ENCODE measurements at regions not wholly inside any gene's neighbourhood (a gene's known extent, or its start where the extent isn't known, plus 50 kb on each side); places are given as distances from the start of the nearest gene placed in this dataset.

DNA sequence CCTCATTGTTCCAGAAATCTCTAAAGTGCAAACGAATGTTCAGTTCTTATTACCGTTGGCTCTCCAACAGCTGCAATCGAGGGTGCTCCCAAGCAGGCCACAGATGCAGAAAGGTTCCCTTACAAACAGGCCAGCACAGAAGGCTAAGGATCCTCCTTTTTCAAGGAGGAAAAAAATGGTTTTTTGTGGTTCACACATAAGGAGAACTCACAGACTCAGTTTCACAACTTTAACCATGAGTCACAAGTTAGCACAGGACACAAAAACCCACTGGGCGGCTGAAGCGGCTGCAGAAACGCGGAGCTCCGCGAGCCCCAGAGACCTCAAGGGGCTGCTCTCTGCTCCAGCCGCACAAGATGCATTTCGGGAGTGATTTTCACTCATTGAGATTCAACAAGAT lies 98.2 kb upstream of the PRR5 start:
- TF ChIP-seq POLR2A (IDR thresholded peaks at IDR 0.05): no peak
- TF ChIP-seq, protein P1, sequence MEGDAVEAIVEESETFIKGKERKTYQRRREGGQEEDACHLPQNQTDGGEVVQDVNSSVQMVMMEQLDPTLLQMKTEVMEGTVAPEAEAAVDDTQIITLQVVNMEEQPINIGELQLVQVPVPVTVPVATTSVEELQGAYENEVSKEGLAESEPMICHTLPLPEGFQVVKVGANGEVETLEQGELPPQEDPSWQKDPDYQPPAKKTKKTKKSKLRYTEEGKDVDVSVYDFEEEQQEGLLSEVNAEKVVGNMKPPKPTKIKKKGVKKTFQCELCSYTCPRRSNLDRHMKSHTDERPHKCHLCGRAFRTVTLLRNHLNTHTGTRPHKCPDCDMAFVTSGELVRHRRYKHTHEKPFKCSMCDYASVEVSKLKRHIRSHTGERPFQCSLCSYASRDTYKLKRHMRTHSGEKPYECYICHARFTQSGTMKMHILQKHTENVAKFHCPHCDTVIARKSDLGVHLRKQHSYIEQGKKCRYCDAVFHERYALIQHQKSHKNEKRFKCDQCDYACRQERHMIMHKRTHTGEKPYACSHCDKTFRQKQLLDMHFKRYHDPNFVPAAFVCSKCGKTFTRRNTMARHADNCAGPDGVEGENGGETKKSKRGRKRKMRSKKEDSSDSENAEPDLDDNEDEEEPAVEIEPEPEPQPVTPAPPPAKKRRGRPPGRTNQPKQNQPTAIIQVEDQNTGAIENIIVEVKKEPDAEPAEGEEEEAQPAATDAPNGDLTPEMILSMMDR (IDR thresholded peaks at IDR 0.05): no peak
- Histone ChIP-seq H3K27me3 (no peaks in the 10 kb centered on the region), H3K27ac (no peak overlapping the region), H3K9me3 (no peaks in the 10 kb centered on the region), H3K36me3 (no peaks in the 10 kb centered on the region), H3K4me3 (no peak overlapping the region), H3K4me1 (no peaks in the 10 kb centered on the region)
- DNase-seq: no peak

DNA sequence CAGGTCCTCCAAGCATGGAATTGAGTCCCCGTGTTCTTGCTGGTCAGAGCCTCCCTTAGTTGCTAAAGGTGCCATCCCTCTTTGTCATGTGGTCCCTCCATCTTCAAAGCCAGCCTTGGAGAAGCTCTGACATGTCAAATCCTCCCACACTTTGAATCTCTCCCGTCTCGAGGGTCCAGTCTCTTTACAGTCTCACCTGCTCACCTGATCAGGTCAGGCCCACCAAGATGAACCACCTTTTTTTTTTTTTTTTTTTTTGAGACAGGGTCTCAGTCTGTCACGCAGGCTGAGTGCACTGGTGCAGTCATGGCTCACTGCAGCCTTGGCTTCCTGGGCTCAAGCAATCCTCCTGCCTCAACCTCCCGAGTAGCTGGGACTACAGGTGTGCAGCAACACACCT lies 100.3 kb upstream of the PRR5 start:
- no peak for TF ChIP-seq POLR2A (IDR thresholded peaks at IDR 0.05)
- TF ChIP-seq, protein P1 (IDR thresholded peaks at IDR 0.05): no peak

DNA sequence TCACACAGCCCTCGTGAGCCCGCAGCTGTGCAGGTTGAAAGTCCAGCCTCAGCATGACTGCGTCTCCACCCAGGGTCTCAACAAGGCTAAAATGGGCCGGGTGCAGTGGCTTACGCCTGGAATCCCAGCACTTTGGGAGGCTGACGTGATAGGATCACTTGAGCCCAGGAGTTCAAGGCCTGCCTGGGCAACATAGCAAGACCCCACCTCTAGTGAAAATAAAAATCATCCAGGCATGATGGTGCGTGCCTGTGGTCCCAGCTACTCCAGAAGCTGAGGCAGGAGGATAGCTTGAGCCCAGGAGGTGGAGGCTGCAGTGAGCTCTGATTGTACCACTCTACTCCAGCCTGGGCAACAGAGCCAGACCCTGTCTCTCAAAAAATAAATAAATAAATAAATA lies 100.8 kb upstream of the PRR5 start:
- H3K27ac ChIP-seq: no peak overlapping the region
- no peaks in the 10 kb centered on the region for H3K9me3 ChIP-seq
- no peaks in the 10 kb centered on the region for H3K4me1 ChIP-seq
- H3K27me3 ChIP-seq: no peaks in the 10 kb centered on the region
- no peak overlapping the region for H3K4me3 ChIP-seq
- TF ChIP-seq POLR2A (IDR thresholded peaks at IDR 0.05): no peak
- TF ChIP-seq, protein P1 (IDR thresholded peaks at IDR 0.05): no peak
- H3K36me3 ChIP-seq: no peaks in the 10 kb centered on the region
- no peak for DNase-seq

More for the DNA sequence above, 100.3 kb upstream of the PRR5 start:
- no peak overlapping the region for H3K27ac ChIP-seq
- H3K27me3 ChIP-seq: no peaks in the 10 kb centered on the region
- DNase-seq: no peak
- H3K4me3 ChIP-seq: no peak overlapping the region
- no peaks in the 10 kb centered on the region for H3K4me1 ChIP-seq
- no peaks in the 10 kb centered on the region for H3K36me3 ChIP-seq
- no peaks in the 10 kb centered on the region for H3K9me3 ChIP-seq

DNA sequence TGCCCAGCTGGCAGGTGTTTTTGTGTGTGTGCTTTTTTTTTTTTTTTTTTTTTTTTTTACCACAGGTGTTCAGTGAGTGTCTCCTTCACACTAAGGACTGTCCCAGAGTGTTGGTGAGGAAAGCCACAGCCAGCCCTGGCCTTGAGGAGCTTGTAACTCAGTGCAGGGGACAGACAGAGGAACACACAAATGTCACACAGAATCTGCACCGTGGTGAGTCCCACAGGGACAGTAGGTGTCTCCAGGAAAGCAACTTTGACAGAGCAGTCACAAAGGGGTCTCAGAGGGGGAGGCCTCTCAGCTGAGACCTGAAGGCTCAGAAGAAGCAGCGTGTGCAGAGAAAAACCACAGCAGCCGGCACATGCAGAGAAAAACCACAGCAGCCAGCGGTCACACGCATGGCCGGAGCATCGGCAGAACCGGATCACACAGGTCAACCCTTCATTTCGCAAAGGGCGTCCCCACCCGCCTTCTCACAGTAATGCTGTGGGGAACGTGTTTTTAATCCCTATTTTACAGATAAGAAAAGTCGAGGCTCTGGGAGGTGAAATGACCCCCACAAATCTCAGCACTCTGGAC lies 101.7 kb upstream of the PRR5 start:
- no peak for DNase-seq
- Histone ChIP-seq H3K4me1 (no peaks in the 10 kb centered on the region), H3K36me3 (no peaks in the 10 kb centered on the region), H3K27me3 (no peaks in the 10 kb centered on the region), H3K9me3 (no peaks in the 10 kb centered on the region), H3K4me3 (no peak overlapping the region), H3K27ac (no peak overlapping the region)
- TF ChIP-seq, protein P1 (IDR thresholded peaks at IDR 0.05): no peak
- no peak for TF ChIP-seq POLR2A (IDR thresholded peaks at IDR 0.05)

DNA sequence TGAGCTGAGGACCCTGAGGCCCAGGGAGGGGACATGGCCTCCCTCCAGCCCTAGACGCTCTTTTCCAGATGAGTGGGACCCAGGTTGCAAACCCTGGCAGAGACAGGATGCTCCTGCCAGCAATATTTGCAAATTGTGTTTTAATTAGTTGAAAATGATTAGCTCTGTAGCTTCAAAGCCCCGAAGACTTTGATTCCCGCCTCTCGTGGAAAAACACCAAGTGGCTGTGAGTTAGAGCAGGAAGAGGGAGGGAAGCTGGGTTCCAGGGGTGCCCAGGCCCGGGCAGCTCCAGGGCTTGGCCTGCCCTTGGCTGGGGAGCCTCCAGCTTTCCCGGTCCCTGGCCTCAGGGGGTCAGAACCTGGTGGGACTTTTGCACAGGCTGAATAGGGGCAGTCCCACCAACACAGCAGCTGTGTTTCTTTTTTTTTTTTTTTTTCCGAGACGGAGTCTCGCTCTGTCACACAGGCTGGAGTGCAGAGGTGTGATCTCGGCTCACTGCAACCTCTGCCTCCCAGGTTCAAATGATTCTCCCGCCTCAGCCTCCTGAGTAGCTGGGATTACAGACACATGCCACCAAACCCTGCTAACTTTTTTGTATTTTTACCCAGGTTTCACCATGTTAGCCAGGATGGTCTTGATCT lies 101.6 kb upstream of the RTL6 start:
- no peak overlapping the region for H3K4me3 ChIP-seq
- H3K9me3 ChIP-seq: no peaks in the 10 kb centered on the region
- no peaks in the 10 kb centered on the region for H3K4me1 ChIP-seq
- no peak overlapping the region for H3K27ac ChIP-seq
- no peaks in the 10 kb centered on the region for H3K36me3 ChIP-seq
- DNase-seq: no peak
- H3K27me3 ChIP-seq: no peaks in the 10 kb centered on the region
- TF ChIP-seq, protein P1 (IDR thresholded peaks at IDR 0.05): no peak

Data from Peyer's patch (tissue), 4 donors.